EH (cell line): ENCODE measurements at regions not wholly inside any gene's neighbourhood (a gene's known extent, or its start where the extent isn't known, plus 50 kb on each side); places are given as distances from the start of the nearest gene placed in this dataset.
"Not testable (repeated sequence)": the region's sequence is repeated elsewhere in the genome, so short reads cannot be mapped to it uniquely, and the experiment has no call there.

Experiments used
- DNase-seq: peaks from one replicate; pipeline ENCODE4 v3.0.0-alpha.2; 2015; ENCODE audit warnings: low read depth

- DNase-seq = peak; percentile 41
These were observed 130.8 kb upstream of the RAP1B start for GRCh38 chr12:68479896-68480291.

- DNase-seq = no peak
These were observed 130.2 kb upstream of the RAP1B start for GRCh38 chr12:68480526-68480925.

- DNase-seq = peak; percentile 70
These were observed 129.3 kb upstream of the RAP1B start for GRCh38 chr12:68481181-68481941.

GRCh38 chr12:68482014-68482413 lies 128.7 kb upstream of the RAP1B start:
- DNase-seq = peak; percentile 61

GRCh38 chr12:68482660-68483059 lies 128.0 kb upstream of the RAP1B start:
- DNase-seq = no peak

- DNase-seq = peak; percentile 58
These were observed 126.9 kb upstream of the RAP1B start for GRCh38 chr12:68483592-68484383.

GRCh38 chr12:68484578-68484977 lies 126.1 kb upstream of the RAP1B start:
- DNase-seq = not testable (repeated sequence)

GRCh38 chr12:68486449-68486848 lies 124.2 kb upstream of the RAP1B start:
- not testable (repeated sequence) for DNase-seq

GRCh38 chr12:68487721-68488309 lies 122.9 kb upstream of the RAP1B start:
- no peak for DNase-seq

- DNase-seq = no peak
These were observed 121.4 kb upstream of the RAP1B start for GRCh38 chr12:68489273-68489672.

- peak; percentile 18 for DNase-seq
These were observed 120.2 kb upstream of the RAP1B start for GRCh38 chr12:68490476-68490875.

GRCh38 chr12:68491204-68491960 lies 119.3 kb upstream of the RAP1B start:
- DNase-seq = no peak

GRCh38 chr12:68495336-68496070 lies 115.2 kb upstream of the RAP1B start:
- DNase-seq = peak; percentile 87

GRCh38 chr12:68497107-68497506 lies 113.6 kb upstream of the RAP1B start:
- no peak for DNase-seq

GRCh38 chr12:68497702-68498101 lies 113.0 kb upstream of the RAP1B start:
- peak; percentile 100 for DNase-seq

GRCh38 chr12:68498736-68499135 lies 112.0 kb upstream of the RAP1B start:
- DNase-seq = no peak

GRCh38 chr12:68499616-68500015 lies 111.1 kb upstream of the RAP1B start:
- peak; percentile 61 for DNase-seq

GRCh38 chr12:68501226-68501625 lies 109.5 kb upstream of the RAP1B start:
- no peak for DNase-seq

- no peak for DNase-seq
These were observed 104.7 kb upstream of the RAP1B start for GRCh38 chr12:68505970-68506369.

GRCh38 chr12:68506619-68507018 lies 104.1 kb upstream of the RAP1B start:
- DNase-seq = no peak

GRCh38 chr12:68507657-68508056 lies 103.0 kb upstream of the RAP1B start:
- DNase-seq = no peak

GRCh38 chr12:68508576-68508975 lies 102.1 kb upstream of the RAP1B start:
- no peak for DNase-seq
